LNCaP clone FGC (cell line): ENCODE measurements at regions not wholly inside any gene's neighbourhood (a gene's known extent, or its start where the extent isn't known, plus 50 kb on each side); places are given as distances from the start of the nearest gene placed in this dataset.

Experiments used
- DNase-seq: peaks from one replicate; pipeline ENCODE4 v3.0.0-alpha.2; 2011; ENCODE audit warnings: low read depth
- H3K4me3 ChIP-seq: 2 replicates; pipeline ENCODE4 v1.5.1; 2011; ENCODE audit warnings: mild to moderate bottlenecking, low read depth, low read length, control low read depth
- TF ChIP-seq, protein P1 (sequence below): IDR thresholded peaks from 2 replicates; pipeline ENCODE4 v1.5.1; 2012; ENCODE audit warnings: mild to moderate bottlenecking; ENCODE audit not compliant: control insufficient read depth, insufficient read depth; ENCODE audit errors: extremely low read depth

DNA sequence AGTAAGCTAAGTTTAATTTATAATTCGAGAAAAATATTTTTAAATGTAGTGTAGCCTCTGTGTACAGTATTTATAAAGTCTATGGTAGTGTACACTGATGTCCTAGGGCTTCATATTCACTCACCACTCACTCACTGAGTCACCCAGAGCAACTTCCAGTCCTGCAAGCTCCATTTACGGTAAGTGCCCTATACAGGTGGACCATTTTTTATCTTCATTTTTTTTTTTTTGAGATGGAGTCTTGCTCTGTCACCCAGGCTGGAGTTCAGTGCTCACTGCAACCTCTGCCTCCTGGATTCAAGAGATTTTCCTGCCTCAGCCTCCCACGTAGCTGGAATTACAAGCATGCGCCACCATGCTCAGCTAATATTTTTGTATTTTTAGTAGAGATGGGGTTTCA is 104.2 kb downstream of the PDCL3 start:
- TF ChIP-seq, protein P1, sequence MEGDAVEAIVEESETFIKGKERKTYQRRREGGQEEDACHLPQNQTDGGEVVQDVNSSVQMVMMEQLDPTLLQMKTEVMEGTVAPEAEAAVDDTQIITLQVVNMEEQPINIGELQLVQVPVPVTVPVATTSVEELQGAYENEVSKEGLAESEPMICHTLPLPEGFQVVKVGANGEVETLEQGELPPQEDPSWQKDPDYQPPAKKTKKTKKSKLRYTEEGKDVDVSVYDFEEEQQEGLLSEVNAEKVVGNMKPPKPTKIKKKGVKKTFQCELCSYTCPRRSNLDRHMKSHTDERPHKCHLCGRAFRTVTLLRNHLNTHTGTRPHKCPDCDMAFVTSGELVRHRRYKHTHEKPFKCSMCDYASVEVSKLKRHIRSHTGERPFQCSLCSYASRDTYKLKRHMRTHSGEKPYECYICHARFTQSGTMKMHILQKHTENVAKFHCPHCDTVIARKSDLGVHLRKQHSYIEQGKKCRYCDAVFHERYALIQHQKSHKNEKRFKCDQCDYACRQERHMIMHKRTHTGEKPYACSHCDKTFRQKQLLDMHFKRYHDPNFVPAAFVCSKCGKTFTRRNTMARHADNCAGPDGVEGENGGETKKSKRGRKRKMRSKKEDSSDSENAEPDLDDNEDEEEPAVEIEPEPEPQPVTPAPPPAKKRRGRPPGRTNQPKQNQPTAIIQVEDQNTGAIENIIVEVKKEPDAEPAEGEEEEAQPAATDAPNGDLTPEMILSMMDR: no peak
- H3K4me3 ChIP-seq: no peak overlapping the region
- no peak for DNase-seq

DNA sequence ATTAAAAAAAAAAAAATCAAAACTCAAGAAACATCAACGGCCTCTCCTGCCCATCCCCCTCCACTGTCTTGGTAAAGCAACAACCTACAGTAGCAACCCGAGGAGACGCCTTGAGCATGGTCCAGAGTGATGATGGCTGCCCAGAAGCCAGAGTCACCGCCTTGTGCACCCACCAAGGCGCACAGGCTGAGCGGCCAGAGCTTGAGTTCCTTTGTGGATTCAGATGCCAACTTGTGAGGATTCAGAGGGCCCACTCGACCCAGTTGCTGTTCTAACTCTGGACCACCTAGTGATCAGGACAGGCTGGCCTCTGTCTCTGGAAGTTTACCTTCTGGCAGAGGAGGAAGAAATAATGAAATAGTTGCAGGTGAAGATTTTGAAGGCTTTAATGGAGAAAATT is 105.0 kb downstream of the PDCL3 start:
- TF ChIP-seq, protein P1: no peak
- DNase-seq: no peak
- no peak overlapping the region for H3K4me3 ChIP-seq

- TF ChIP-seq, protein P1: no peak
- no peak for DNase-seq
- no peak overlapping the region for H3K4me3 ChIP-seq
These were observed 107.4 kb downstream of the PDCL3 start for GRCh38 chr2:100670232-100670631.

DNA sequence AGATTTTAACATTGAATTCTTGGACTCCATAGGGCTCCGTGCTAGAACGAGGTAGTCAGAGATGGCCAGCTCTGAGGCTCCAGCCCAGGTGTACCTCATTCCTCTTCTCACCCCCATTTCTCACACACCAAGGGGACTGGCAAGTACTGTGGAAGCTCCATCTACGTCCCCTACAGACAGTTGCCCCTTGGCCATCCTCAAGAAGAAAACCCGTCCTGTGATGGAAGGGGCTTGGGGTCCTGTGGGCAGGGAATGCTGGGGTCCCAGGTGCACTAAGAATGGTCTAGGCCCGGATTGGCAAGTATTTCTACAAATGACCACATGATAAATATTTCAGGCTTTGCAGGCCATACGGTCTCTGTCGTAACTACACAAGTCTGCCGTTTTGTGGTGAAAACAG is 110.3 kb downstream of the PDCL3 start:
- no peak overlapping the region for H3K4me3 ChIP-seq
- TF ChIP-seq, protein P1: no peak
- no peak for DNase-seq

DNA sequence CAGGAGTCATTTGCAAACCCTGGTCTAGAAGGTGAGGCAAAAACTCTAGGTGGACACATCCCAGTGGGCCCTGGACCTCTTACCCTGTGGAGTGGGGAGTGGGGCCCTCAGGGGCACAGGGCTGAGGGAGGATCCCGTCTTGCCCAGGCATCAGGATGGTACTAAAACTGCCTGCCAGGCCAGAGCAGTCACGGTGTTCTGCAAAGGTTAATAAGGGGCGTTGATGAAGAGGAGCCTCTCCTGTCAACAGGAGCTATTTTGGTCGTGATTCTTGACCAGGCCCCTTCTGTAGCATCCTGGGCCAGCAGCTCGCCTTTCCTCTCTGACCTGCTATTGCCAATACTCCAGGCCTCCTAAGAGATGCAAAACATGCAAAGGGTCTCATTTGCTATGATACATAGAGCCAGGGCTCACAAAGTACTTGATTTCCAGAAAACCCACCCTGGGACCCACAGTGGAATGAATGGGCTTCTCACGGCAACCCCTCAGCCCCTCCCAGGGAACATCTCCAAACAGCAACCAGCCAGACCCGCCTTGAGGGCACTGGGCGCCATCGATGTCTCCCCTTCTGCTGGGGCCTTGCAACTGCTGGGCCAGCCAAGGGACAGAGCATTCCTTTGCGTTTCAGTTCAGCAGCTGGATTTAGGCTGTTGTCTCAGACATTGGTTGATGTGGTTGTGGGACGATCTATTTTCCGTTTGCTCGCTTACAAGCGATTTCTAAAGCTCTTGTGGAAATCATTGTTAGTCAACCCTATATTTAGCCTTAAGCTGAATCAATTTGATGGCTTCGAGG is 111.1 kb downstream of the PDCL3 start:
- DNase-seq: no peak
- H3K4me3 ChIP-seq: no peak overlapping the region
- TF ChIP-seq, protein P1: no peak

DNA sequence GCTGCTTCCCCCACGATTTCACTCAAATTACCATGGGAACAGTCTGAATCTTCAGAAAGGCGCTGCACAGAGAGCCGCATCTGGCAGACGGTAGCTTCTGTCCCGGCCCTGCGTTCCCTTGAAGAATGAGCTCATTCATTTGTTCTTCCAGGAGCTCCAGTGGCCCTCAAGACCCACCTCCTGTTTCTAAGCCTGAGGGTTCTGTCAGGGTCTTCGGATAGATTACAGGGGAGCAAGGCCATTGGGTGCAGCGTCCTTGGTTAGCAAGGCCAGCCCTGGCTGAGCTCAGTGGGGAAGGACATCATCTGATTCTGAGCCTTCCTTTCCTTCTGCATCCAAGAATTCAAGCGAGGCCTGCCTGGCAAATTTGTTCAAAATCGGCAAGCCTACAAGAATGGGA is 111.9 kb downstream of the PDCL3 start:
- no peak overlapping the region for H3K4me3 ChIP-seq
- no peak for DNase-seq
- TF ChIP-seq, protein P1: no peak

DNA sequence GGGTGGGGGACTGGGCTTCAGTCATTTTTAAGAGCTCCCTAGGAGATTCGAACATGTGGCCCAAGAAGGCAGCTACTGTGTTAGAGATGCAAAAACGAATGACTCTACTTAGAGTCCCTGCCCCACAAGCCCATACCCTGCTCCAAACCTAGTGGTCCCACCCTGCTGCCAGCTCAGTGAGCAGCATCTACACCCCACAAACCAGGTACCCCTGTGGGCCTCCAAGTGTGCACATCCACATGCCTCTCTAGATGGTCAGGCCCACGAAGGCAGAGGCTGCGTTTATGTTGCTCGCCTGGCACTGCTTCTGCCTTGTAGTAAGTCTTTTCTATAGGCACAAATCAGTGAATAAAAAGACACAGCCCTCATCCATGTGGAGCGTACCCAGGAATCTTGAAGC is 112.6 kb downstream of the PDCL3 start:
- no peak for DNase-seq
- H3K4me3 ChIP-seq: no peak overlapping the region
- TF ChIP-seq, protein P1: no peak
